Testis (tissue), 2 donors: ENCODE measurements at regions not wholly inside any gene's neighbourhood (a gene's known extent, or its start where the extent isn't known, plus 50 kb on each side); places are given as distances from the start of the nearest gene placed in this dataset.
A peak's percentile ranks its signal among the peaks of the same experiment; 100 is the strongest.

Experiments
- DNase-seq: peaks from one replicate; pipeline ENCODE4 v3.0.0-alpha.2; 2019
- H3K27ac ChIP-seq, 2 donors: fragments of 200-600 bp; sonication (generic); one replicate each; pipeline ENCODE4 v1.5.1; 2019
- H3K27me3 ChIP-seq: fragments of 200-600 bp; sonication (generic); one replicate; pipeline ENCODE4 v1.5.1; 2019
- H3K36me3 ChIP-seq: fragments of 200-600 bp; sonication (generic); one replicate; pipeline ENCODE4 v1.5.1; 2017; ENCODE audit warnings: low read depth; ENCODE audit errors: missing control alignments
- H3K4me1 ChIP-seq: fragments of 200-600 bp; sonication (generic); one replicate; pipeline ENCODE4 v1.5.1; 2019
- H3K4me3 ChIP-seq, 2 donors: fragments of 200-600 bp; sonication (generic); one replicate each; pipeline ENCODE4 v1.5.1; 2017 to 2019
- H3K9me3 ChIP-seq: fragments of 200-600 bp; sonication (generic); one replicate; pipeline ENCODE4 v1.5.1; 2017
- CTCF ChIP-seq, 3 experiments: fragments of 450-650 bp in 2 of 3; fragments of 200-600 bp in 1 of 3; sonication (generic) in 1 of 3; IDR thresholded peaks; one replicate each; pipeline ENCODE4 v1.5.1; 2016 to 2019; ENCODE audit warnings: antibody characterized with exemption in 3 of 3, mild to moderate bottlenecking in 2 of 3, moderate library complexity in 1 of 3
- POLR2A ChIP-seq: fragments of 450-650 bp; IDR thresholded peaks from one replicate; pipeline ENCODE4 v1.6.1; 2017; ENCODE audit warnings: antibody characterized with exemption, mild to moderate bottlenecking, moderate library complexity
- WGBS, 2 donors: methylation state at CpG; one replicate each; pipeline ENCODE4 v1.1.5; 2018; 5-methylcytosine and 5-hydroxymethylcytosine counted together
- intact Hi-C: fragments of 100-400 bp; cut with DNase I; formaldehyde crosslinking; loops from one replicate; pipeline ENCODE4 v1.15.1; 2023; ENCODE audit warnings: low total_unique reads

- H3K4me3 ChIP-seq, result no peak overlapping the region
- H3K27me3 ChIP-seq, result no peaks in the 10 kb centered on the region
- no peaks in the 10 kb centered on the region for H3K9me3 ChIP-seq
- WGBS, 2 donors, result 24 to 26% methylated on average over 9 of the region's 9 CpGs
- H3K36me3 ChIP-seq, result no peaks in the 10 kb centered on the region
- no peak overlapping the region for H3K27ac ChIP-seq
- intact Hi-C loops, result no loop called here
- DNase-seq, result peak; percentile 43
- H3K4me1 ChIP-seq, result peaks cover 34% of the 10 kb centered on the region
- TF ChIP-seq CTCF (IDR thresholded peaks at IDR 0.05) (no peak), POLR2A (no peak)
These were observed 211.0 kb upstream of the RAB4A start for GRCh38 chr1:229059671-229060539.

GRCh38 chr1:229062135-229062534 lies 208.8 kb upstream of the RAB4A start:
- intact Hi-C loops, result no loop called here
- H3K27ac ChIP-seq, result no peak overlapping the region
- H3K4me1 ChIP-seq, result peaks cover 34% of the 10 kb centered on the region
- no peak for DNase-seq
- no peak overlapping the region for H3K4me3 ChIP-seq
- no peaks in the 10 kb centered on the region for H3K27me3 ChIP-seq
- TF ChIP-seq POLR2A, result no peak
- TF ChIP-seq CTCF (IDR thresholded peaks at IDR 0.05), result no peak
- no peaks in the 10 kb centered on the region for H3K9me3 ChIP-seq
- WGBS, 2 donors, result 61 to 80% methylated on average over 4 to 5 of the region's 5 CpGs
- H3K36me3 ChIP-seq, result no peaks in the 10 kb centered on the region

GRCh38 chr1:229063154-229063773 lies 207.6 kb upstream of the RAB4A start:
- no peak for DNase-seq
- 91 to 97% methylated on average over 5 of the region's 5 CpGs for WGBS, 2 donors
- H3K27me3 ChIP-seq, result no peaks in the 10 kb centered on the region
- TF ChIP-seq CTCF (IDR thresholded peaks at IDR 0.05), result no peak
- intact Hi-C loops, result no loop called here
- no peaks in the 10 kb centered on the region for H3K36me3 ChIP-seq
- no peak overlapping the region for H3K4me3 ChIP-seq
- peaks cover 31% of the 10 kb centered on the region for H3K4me1 ChIP-seq
- H3K9me3 ChIP-seq, result no peaks in the 10 kb centered on the region
- no peak overlapping the region for H3K27ac ChIP-seq

- DNase-seq, result no peak
- 66 to 70% methylated on average over 12 of the region's 12 CpGs for WGBS, 2 donors
- Histone ChIP-seq H3K4me3 (no peak overlapping the region), H3K9me3 (no peaks in the 10 kb centered on the region), H3K27me3 (no peaks in the 10 kb centered on the region), H3K4me1 (peaks cover 20% of the 10 kb centered on the region), H3K27ac (no peak overlapping the region), H3K36me3 (no peaks in the 10 kb centered on the region)
- TF ChIP-seq CTCF (IDR thresholded peaks at IDR 0.05), result no peak
- intact Hi-C loops, result no loop called here
These were observed 206.4 kb upstream of the RAB4A start for GRCh38 chr1:229064320-229065168.
